SH-SY5Y (cell line): ENCODE measurements at regions not wholly inside any gene's neighbourhood (a gene's known extent, or its start where the extent isn't known, plus 50 kb on each side); places are given as distances from the start of the nearest gene placed in this dataset.

Experiments used
- GATA2 ChIP-seq: IDR thresholded peaks from 2 replicates; pipeline ENCODE4 v1.6.1; 2011; ENCODE audit warnings: mild to moderate bottlenecking, low read depth, low read length
- GATA3 ChIP-seq: IDR thresholded peaks from 2 replicates; pipeline ENCODE4 v1.6.1; 2011; ENCODE audit warnings: low read depth, mild to moderate bottlenecking, low read length, moderate library complexity

DNA sequence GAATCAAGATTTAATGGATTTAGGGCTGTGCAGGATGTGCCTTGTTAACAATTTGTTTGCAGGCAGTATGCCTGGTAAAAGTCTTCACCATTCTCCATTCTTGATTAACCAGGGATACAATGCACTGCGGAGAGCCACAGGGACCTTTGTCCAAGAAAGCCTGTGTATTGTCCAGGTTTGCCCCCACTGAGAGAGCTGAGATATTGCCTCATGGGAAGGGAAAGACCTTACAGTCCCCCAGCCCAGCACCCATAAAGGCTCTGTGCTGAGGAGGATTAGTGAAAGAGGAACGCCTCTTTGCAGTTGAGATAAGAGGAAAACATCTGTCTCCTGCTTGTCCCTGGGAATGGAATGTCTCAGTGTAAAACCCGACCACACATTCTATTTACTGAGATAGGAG lies 2169.6 kb downstream of the TP53TG3F start:
- no peak for TF ChIP-seq GATA2
- TF ChIP-seq GATA3: no peak
